ACC112 (cell line): ENCODE measurements at regions not wholly inside any gene's neighbourhood (a gene's known extent, or its start where the extent isn't known, plus 50 kb on each side); places are given as distances from the start of the nearest gene placed in this dataset.

Experiments used
- H2AFZ ChIP-seq: fragments of 200-600 bp; sonication (generic); one replicate; pipeline ENCODE4 v1.6.0; 2017; ENCODE audit warnings: antibody characterized with exemption, low read length; ENCODE audit not compliant: unreplicated experiment
- H3K27ac ChIP-seq: fragments of 200-600 bp; sonication (generic); 2 replicates; pipeline ENCODE4 v1.5.1; 2014; ENCODE audit warnings: low read depth, mild to moderate bottlenecking, antibody characterized with exemption, low read length, moderate library complexity
- H3K27me3 ChIP-seq: fragments of 200-600 bp; sonication (generic); 2 replicates; pipeline ENCODE4 v1.6.1; 2014; ENCODE audit warnings: mild to moderate bottlenecking, antibody characterized with exemption, low read length, moderate library complexity, mixed read lengths; ENCODE audit not compliant: insufficient read depth
- H3K36me3 ChIP-seq: fragments of 200-600 bp; sonication (generic); 2 replicates; pipeline ENCODE4 v1.6.1; 2016; ENCODE audit warnings: mild to moderate bottlenecking, antibody characterized with exemption, low read length, moderate library complexity, mixed read lengths; ENCODE audit not compliant: insufficient read depth
- H3K4me1 ChIP-seq: fragments of 200-600 bp; sonication (generic); one replicate; pipeline ENCODE4 v1.6.1; 2016; ENCODE audit warnings: low read length, mixed read lengths; ENCODE audit not compliant: insufficient read depth, unreplicated experiment, control insufficient read depth
- H3K4me3 ChIP-seq: fragments of 200-600 bp; sonication (generic); 2 replicates; pipeline ENCODE4 v1.5.1; 2014; ENCODE audit warnings: mild to moderate bottlenecking, low read depth, low read length
- H3K79me2 ChIP-seq: fragments of 200-600 bp; sonication (generic); one replicate; pipeline ENCODE4 v1.6.0; 2016; ENCODE audit warnings: low read length; ENCODE audit not compliant: control insufficient read depth, unreplicated experiment, insufficient read depth

DNA sequence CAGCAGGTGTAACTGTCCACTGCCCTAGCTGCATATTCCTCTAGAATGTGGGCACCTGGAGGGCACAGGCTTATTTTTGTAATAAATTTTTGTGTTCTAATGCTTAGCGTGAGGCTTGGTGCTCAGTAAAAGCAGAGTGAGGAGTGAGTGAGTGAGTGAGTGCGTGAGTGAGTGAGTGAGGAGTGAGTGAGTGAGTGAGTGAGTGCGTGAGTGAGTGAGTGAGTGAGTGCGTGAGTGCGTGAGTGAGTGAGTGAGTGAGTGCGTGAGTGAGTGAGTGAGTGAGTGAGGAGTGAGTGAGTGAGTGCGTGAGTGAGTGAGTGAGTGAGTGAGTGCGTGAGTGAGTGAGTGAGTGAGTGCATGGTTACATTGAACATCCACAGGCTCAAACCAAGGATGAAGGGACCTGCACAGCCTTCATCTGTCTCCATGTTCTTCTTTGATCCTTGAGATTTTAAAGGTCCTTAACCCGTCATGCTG is 371.5 kb downstream of the MED10 start:
- peaks cover 3% of the 10 kb centered on the region for H3K4me1 ChIP-seq
- no peaks in the 10 kb centered on the region for H3K27me3 ChIP-seq
- H3K4me3 ChIP-seq = no peak overlapping the region

DNA sequence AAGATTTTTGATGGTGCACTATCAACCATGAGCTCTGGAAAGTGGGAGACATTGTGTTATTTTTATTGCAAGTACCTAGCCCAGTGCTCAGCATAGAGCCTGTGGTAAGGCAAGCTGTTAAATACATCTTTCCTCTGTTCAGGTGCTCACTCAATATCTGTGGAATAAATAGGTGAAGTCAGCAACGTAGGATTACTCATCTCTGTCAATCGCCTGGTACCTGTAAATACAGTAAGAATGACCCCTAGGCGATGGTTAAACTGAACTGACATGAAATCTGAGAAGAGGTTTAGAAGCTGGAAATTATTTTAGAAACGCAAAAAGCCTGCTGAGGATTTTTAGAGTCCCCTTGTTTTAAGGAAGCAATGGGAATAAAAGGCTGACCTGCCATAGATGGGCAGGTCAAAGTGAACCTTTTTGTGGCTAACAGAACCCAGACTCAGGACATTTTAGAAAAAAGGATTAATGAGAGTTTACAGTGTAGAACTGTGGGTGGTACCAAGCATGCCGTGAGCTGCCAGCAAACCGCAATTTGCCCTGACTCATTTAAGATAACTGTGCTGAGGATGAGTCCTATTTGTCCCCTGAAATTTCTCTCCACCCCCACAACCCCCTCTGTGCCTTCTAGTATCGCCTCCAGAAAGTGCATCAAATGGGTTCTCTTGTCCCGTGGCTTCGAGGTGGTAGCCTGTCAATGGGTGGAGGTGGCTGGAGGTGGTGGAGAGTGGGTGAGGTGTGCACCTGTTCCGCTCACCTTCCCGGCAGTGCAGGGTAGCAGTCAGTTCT is 375.1 kb downstream of the MED10 start:
- peaks cover 3% of the 10 kb centered on the region for H3K4me1 ChIP-seq
- H3K27me3 ChIP-seq = no peaks in the 10 kb centered on the region
- no peak overlapping the region for H2AFZ ChIP-seq
- H3K27ac ChIP-seq = no peak overlapping the region
- H3K79me2 ChIP-seq = no peaks in the 10 kb centered on the region
- no peaks in the 10 kb centered on the region for H3K36me3 ChIP-seq
- no peak overlapping the region for H3K4me3 ChIP-seq

More for the DNA sequence above, 371.5 kb downstream of the MED10 start:
- Histone ChIP-seq H3K27ac (no peak overlapping the region), H3K36me3 (no peaks in the 10 kb centered on the region), H2AFZ (no peak overlapping the region), H3K79me2 (no peaks in the 10 kb centered on the region)

DNA sequence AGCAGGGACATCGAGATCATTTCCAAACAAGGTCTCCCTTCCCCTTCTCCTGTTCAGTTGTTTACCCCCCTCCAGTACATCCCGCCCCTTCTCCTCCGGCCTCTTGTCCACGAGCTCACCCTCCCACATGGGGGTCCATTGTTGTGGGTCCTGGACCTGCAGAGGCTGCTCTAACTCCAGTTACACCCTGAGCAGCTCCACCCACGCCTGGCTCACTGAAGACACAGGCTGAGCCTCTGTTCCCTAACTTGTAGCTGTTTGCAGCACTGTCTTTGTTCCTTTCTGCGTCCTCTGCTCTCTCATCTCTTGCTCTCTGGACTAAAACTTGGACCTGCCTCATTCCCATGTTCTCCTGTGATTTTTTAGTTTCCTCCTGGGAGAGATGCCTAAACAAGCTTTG is 377.5 kb downstream of the MED10 start:
- Histone ChIP-seq H3K4me3 (no peak overlapping the region), H3K36me3 (no peaks in the 10 kb centered on the region), H2AFZ (no peak overlapping the region), H3K27me3 (no peaks in the 10 kb centered on the region), H3K27ac (no peak overlapping the region), H3K4me1 (peaks cover 3% of the 10 kb centered on the region), H3K79me2 (no peaks in the 10 kb centered on the region)

DNA sequence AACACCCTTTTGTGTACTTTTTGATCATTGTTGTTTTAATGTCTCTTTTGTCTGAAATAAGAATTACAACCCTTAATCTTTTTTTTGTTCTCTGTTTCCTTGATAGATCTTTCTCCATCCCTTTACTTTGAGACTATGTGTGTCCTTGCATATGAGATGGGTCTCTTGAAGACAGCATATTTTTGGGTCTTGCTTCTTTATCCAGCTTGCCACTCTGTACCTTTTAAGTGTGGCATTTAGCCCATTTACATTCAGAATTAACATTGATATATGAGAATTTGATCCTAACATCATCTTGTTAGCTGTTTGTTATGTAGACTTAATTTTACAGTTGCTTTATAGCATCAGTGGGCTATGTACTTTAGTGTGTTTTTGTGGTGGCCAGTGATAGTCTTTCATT is 382.5 kb downstream of the MED10 start:
- H3K36me3 ChIP-seq = no peaks in the 10 kb centered on the region
- H3K4me1 ChIP-seq = no peaks in the 10 kb centered on the region
- H2AFZ ChIP-seq = no peak overlapping the region
- no peaks in the 10 kb centered on the region for H3K79me2 ChIP-seq
- H3K27me3 ChIP-seq = no peaks in the 10 kb centered on the region
- no peak overlapping the region for H3K27ac ChIP-seq
- no peak overlapping the region for H3K4me3 ChIP-seq

DNA sequence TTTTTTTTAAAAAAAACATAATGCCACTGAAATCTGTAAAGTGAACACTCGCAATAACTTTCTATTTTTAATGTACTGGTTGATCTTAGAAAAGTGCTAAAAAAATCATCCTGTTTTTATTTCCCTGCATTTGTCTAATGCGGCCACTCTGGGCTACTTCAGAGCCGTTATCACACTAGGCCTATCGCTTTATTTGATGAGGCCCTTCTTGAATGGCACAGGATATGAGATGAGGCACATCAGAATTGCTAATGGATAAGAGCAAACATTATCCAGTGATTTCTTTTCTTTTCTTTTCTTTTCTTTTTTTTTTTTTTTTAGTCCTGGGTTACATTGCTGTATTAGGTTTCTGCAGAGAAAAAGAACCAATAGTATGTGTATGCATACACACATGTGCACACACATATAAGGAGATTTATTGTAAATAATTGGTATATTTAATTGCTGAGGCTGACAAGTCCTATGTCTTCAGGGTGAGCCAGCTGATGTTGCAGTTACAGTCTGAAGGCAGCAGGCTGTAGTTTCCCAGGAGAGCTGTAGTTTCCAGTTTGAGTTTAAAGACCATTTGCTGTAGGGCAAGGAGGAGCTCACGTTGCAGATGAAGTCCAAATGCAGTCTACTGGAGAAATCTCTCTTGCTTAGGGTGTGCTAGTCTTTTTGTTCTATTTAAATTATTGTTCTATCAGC is 391.7 kb downstream of the MED10 start:
- no peaks in the 10 kb centered on the region for H3K27me3 ChIP-seq

DNA sequence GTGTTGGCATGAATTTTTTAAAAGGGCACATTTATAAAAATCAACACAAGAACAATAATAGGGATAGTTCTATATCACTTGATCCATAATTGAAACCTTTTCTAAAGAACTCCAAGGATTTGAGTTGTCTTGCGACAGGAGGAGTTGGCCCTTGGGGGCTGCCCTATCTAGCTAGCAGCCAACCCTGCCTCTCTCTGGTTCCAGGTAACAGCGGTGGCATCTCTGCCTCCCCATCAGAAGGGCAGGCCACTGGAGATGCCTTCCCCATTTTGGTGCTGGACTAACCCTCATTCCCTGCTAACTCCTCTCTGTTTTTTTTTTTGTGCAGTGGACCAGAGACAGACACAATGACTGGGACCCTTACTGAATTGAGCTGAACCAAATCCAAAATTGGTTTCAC is 393.0 kb downstream of the MED10 start:
- Histone ChIP-seq H3K79me2 (no peaks in the 10 kb centered on the region), H2AFZ (no peak overlapping the region), H3K27ac (no peak overlapping the region), H3K4me1 (peaks cover 2% of the 10 kb centered on the region), H3K4me3 (no peak overlapping the region), H3K36me3 (no peaks in the 10 kb centered on the region), H3K27me3 (no peaks in the 10 kb centered on the region)

More for the DNA sequence above, 391.7 kb downstream of the MED10 start:
- no peaks in the 10 kb centered on the region for H3K79me2 ChIP-seq
- H3K4me1 ChIP-seq = no peaks in the 10 kb centered on the region
- H3K36me3 ChIP-seq = no peaks in the 10 kb centered on the region
- H3K27ac ChIP-seq = no peak overlapping the region
- no peak overlapping the region for H3K4me3 ChIP-seq
- no peak overlapping the region for H2AFZ ChIP-seq

DNA sequence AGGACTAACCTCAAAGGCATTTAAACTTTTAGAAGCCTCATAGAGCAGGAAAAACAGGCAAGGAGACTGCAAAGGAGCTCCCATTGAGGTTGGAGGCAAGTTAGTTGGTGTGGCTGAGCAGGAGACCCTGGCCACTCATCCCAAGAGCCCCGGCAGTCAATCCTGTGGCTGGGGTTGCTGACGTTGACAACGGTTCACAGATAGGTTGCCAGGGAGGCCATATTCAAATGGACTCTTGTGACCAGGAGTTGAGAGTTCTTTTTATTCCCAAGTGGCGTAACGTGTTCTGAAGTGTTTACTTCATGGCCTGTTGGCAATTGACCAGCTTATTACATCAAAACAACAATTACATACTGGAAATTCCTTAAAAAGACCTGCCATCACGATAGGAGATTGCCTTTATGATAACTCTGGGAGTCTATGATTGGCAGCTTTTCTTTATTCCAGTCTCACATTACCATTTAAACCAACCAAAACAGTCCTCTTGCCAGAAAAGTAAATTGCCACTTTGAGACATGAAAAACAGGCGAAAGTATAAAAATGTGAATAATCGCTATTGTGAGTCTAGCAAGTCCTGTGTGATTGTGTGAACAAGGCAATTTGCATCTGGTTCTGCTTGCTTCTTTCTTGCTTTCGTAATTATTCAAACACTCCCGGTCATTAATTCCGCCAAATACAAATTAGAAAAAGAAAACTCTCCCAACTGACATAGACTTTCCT is 394.9 kb downstream of the MED10 start:
- H3K4me1 ChIP-seq = peaks cover 16% of the 10 kb centered on the region
- H3K27me3 ChIP-seq = no peaks in the 10 kb centered on the region
- H2AFZ ChIP-seq = no peak overlapping the region
- no peak overlapping the region for H3K4me3 ChIP-seq
- H3K36me3 ChIP-seq = no peaks in the 10 kb centered on the region
- H3K79me2 ChIP-seq = no peaks in the 10 kb centered on the region
- H3K27ac ChIP-seq = no peak overlapping the region

DNA sequence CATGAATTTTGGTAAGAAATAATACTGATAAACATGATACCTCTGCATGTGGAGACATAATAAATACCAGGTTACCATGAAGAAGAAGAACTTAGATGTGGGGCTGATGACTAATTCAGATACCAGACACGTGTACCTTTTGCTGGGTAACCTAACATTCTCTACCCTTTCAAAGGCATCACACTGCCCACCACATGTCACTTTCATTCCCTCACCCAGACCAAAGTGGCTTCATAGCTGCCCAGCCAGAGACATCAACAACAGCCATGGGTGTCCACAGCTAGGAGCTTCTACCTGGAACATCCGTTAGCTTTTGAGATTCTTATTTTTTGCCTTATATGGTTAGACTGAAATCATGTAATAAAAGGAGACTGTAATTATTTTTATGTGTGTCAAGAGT is 396.8 kb downstream of the MED10 start:
- H3K4me1 ChIP-seq = peaks cover 16% of the 10 kb centered on the region
- H3K4me3 ChIP-seq = no peak overlapping the region
- H3K36me3 ChIP-seq = no peaks in the 10 kb centered on the region
- H3K27me3 ChIP-seq = no peaks in the 10 kb centered on the region
- H3K79me2 ChIP-seq = no peaks in the 10 kb centered on the region
- no peak overlapping the region for H3K27ac ChIP-seq
- no peak overlapping the region for H2AFZ ChIP-seq

DNA sequence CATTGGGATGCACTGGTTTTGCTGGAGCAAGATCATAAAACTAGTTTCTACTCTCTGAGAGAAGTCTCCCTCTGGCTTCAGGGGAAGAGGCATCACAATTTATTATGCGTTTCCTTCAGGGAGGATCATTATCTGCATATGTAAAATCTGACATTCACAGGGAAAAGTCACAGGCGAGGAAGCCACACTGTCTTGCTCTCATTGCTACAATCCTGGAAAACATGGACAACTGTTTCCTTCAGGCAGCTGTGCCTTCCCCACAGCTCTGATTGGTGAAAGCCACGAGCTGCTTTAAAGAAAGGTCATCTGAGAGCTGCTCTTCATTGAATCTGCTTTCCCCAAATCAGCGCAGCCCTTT is 397.8 kb downstream of the MED10 start:
- Histone ChIP-seq H3K4me1 (peaks cover 16% of the 10 kb centered on the region), H3K4me3 (no peak overlapping the region), H2AFZ (no peak overlapping the region), H3K27ac (no peak overlapping the region), H3K36me3 (no peaks in the 10 kb centered on the region), H3K27me3 (no peaks in the 10 kb centered on the region), H3K79me2 (no peaks in the 10 kb centered on the region)

DNA sequence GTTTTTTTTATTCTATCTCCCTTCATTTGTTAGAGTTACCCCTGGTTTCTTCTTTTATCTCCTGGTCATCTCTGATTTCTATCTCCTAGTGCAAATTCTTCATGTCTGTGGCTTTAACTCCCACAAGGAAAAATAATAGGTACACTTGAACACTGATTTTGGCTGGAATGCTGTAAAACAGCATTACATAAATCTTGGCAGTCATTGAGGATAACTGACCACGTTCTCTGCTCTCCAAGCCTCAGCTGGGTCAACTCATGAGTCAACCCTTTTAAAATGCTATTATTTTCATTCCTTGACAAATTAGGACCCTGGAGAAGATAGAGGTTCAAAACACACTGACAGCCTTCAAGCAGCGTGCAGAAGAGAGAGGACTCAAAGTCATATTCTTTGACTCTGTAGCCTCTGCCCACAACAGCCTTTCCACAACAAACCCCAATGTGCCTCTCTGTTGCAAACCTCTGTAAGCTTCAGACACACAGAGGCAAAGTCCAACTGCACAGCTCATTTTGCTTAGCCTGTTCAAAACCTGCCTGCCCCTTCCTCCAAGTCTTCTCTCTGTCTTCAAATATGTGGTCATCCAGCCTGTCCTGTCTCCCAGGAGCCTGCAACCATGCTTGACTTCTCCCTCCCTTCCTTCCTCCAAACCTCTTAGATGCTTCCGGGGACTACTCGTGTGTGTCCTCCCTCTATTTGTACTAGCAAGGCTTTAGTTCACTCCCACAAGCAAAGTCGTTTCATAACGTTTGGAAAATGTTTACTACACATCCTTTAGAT is 398.4 kb downstream of the MED10 start:
- Histone ChIP-seq H3K4me3 (no peak overlapping the region), H3K36me3 (no peaks in the 10 kb centered on the region), H3K27ac (peak overlapping the region; percentile 88), H3K27me3 (no peaks in the 10 kb centered on the region), H2AFZ (no peak overlapping the region), H3K79me2 (no peaks in the 10 kb centered on the region), H3K4me1 (peaks cover 16% of the 10 kb centered on the region)
